GM19468 (cell line): ENCODE measurements at regions not wholly inside any gene's neighbourhood (a gene's known extent, or its start where the extent isn't known, plus 50 kb on each side); places are given as distances from the start of the nearest gene placed in this dataset.
A peak's percentile ranks its signal among the peaks of the same experiment; 100 is the strongest.
"Not testable (repeated sequence)": the region's sequence is repeated elsewhere in the genome, so short reads cannot be mapped to it uniquely, and the experiment has no call there.

Experiments used
- ATAC-seq: cut with Tn5 transposase; IDR thresholded peaks from one replicate; pipeline ENCODE4 v1.9.1; 2021; ENCODE audit warnings: mild to moderate bottlenecking, moderate library complexity, moderate number of reproducible peaks; ENCODE audit not compliant: unreplicated experiment; ENCODE audit errors: extremely low read depth

- not testable (repeated sequence) for ATAC-seq
Measured at GRCh38 chr2:89786642-89787041, 1095.2 kb downstream of the RPIA start.

- not testable (repeated sequence) for ATAC-seq
Measured at GRCh38 chr2:89795530-89795929, 1104.1 kb downstream of the RPIA start.

DNA sequence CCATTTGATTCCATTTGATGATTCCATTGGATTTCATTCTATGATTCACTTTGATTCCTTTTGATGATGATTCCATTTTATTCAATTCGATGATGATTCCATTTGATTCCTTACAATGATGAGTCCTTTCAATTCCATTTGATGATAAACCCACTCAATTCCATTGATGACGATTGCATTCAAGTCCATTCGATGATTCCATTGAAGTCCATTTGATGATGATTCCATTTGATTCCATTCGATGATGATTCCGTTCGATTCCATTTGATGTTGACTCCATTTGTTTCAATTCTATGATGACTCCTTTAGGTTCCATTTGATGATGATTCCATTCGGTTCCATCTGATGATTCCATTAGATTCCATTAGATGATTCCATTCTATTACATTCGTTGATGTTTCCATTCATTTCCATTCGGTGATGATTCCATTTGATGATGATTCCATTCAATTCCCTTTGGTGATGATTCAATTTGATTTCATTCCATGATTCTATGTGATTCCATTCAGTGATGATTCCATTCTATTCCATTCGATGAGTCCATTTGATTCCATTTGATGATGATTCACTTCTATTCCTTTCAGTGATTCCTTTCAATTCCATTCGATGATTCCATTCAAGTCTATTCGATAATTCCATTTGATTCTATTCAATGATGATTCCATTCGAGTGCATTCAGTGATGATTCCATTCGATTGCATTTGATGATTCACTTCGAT, 1106.0 kb downstream of the RPIA start:
- ATAC-seq, result no peak

DNA sequence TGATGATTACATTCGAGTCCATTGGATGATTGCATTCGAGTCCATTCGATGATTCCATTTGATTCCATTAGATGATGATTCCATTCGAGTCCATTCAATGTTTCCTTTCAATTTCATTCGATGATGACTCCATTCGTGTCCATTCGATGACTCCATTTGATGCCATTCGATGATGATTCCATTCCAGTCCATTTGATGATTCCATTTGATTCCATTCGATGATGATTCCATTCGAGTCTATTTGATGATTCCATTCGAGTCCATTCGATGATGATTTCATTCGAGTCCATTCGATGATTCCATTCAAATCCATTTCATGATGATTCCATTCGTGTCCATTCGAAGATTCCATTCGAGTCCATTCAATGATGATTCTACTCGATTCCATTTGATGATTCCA, 1109.7 kb downstream of the RPIA start:
- not testable (repeated sequence) for ATAC-seq

DNA sequence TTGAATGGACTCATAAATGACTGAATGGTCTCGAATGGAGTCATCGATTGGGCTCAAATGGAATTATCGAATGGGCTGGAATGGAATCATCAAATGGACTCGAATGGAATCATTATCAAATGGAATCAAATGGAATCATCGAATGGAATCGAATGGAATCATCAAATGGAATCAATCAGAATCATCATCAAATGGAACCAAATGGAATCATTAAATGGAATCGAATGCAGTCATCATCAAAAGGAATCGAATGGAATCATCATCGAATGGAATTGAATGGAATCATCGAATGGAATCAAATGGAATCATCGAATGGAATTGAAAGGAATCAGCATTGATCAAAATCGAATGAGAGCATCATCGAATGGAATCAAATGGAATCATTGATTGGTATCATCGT, 1114.9 kb downstream of the RPIA start:
- not testable (repeated sequence) for ATAC-seq

DNA sequence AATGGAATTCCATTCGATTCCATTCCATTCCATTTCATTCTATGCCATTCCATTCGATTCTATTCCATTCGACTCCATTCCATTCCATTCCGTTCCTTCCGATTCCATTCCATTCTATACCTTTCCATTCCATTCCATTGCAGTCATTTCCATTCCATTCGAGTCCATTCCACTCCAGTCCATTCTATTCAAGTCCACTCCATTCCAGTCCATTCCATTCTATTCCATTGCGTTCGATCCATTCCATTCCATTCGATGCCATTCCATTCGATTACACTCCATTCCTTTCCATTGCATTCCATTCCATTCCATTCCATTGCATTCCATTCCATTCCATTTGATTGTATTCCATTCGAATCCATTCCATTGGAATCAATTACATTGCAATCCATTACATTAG, 1119.8 kb downstream of the RPIA start:
- no peak for ATAC-seq

DNA sequence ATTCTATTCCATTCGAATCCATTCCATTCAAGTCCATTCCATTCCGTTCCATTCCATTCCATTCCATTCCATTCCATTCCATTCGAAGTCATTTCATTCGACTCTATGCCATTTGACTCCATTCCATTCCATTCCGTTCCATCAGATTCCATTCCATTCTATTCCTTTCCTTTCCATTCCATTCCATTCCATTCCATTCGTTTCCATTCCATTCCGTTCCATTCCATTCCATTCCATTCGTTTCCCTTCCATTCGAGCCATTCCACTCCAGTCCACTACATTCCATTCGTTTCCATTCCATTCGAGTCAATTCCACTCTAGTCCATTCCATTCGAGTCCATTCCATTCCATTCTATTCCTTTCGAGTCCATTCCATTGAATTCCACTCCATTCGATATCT, 1120.4 kb downstream of the RPIA start:
- not testable (repeated sequence) for ATAC-seq

- ATAC-seq, result not testable (repeated sequence)
Measured at GRCh38 chr2:89814359-89814758, 1122.9 kb downstream of the RPIA start.

DNA sequence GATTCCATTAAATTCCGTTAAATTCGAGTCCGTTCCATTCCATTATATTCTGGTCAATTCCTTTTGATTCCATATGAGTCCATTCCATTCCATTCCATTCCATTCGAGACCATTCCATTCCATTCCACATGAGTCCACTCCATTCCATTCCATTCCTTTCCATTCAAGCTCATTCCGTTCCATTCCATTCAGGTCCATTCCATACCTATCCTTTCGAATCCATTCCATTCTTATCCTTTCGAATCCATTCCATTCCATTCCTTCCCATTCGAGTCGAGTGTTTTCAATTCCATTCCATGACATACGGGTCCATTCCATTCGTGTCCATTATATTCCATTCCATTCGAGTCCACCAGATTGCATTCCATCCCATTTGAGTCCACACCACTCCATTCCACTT, 1127.4 kb downstream of the RPIA start:
- ATAC-seq, result no peak

DNA sequence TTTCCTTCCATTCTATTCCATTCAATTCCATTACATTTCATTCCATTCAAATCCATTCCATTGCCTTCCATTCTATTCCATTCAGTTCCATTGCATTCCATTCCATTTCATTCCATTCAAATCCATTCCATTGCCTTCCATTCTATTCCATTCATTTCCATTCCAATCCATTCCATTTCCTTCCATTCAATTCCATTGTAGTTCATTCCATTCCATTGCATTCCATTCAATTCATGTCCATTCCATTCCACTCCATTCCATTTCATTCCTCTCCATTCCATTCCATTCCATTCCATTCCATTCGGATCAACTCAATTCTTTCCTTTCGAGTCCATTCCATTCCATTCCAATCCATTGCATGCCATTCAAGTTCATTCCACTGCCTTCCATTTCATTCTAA, 1128.3 kb downstream of the RPIA start:
- no peak for ATAC-seq

DNA sequence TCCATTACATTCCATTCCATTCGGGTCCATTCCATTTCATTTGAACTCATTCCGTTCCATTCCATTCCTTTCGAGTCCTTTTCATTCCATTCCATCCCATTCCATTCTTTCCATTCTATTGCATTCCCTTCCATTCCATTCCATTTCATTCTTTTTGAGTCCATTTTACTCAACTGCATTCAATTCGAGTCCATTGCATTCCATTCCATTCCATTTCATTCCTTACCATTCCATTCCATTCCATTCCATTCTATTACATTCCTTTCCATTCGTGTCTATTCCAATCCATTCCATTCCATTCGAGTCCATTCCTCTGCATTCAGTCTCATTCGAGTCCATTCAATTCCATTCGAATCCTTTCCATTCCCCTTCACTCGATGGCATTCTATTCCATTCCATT, 1128.8 kb downstream of the RPIA start:
- no peak for ATAC-seq

DNA sequence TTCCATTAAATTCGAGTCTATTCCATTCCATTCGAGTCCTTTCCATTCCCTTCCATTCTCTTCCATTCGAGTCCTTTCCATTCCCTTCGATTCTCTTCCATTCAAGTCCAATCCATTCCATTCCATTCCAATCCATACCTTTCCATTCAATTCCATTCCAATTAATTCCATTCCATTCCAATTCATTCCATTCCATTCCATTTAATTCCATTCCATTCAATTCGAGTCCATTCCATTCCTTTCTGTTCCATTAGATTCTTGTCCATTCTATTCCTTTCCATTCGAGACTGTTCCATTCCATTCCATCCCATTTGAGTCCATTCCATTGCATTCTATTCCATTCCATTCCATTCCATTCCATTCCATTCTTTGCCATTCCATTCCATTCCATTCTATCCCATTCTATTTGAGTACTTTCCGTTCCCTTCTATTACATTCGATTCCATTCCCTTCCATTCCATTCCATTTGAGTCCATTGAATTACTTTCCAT, 1130.0 kb downstream of the RPIA start:
- no peak for ATAC-seq

DNA sequence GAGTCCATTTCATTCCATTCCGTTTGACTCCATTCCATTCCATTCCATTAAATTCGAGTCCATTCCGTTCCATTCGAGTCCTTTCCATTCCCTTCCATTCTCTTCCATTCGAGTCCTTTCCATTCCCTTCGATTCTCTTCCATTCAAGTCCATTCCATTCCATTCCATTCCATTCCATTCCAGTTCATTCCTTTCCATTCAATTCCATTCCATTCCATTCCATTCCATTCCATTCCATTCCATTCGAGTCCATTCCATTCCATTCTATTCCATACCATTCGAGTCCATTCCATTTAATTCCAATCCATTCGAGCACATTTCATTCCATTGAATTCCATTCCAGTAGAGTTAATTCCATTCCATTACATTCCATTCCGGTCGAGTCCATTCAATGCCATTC, 1130.9 kb downstream of the RPIA start:
- not testable (repeated sequence) for ATAC-seq

DNA sequence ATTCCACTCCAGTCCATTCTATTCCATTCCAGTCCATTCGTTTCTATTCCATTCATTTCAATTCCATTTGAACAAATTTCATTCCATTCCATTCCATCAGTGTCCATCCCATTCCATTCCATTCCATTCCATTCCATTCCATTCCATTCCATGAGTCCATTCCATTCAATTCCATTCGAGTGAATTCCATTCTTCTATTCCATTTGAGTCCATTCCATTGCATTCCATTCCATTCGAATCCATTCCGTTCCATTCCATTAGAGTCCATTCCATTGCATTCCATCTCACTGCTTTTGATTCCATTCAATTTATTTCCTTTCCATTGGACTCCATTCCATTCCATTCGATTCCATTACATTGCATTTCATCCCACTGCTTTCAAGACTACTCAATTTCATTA, 1132.1 kb downstream of the RPIA start:
- ATAC-seq, result no peak

DNA sequence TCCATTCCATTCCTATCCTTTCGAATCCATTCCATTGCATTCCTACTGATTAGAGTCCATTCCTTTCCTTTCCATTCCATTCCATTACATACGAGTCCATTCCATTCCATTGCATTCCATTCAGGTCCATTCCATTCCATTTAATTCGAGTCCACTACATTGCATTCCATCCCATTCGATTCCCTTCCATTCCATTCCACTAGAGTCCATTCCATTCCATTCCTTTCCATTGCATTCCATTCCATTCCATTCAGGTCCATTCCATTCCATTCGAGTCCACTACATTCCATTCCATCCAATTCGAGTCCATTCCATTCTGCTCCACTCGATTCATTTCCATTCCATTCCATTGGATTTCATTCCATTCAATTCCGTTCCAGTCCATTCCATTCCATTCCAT, 1133.6 kb downstream of the RPIA start:
- no peak for ATAC-seq

DNA sequence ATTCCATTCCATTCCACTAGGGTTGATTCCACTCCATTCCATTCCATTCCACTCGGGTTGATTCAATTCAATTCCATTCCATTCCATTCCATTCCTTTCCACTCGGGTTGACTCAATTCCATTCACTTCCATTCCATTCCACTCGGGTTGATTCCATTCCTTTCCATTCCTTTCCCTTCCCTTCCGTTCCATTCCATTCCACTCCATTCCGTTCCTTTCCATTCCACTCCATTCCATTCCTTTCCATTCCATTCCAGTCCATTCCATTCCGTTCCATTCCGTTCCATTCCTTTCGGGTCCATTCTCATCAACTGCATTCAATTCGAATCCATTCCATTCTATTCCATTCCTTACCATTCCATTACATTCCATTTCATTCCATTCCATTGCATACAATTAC, 1135.3 kb downstream of the RPIA start:
- ATAC-seq, result not testable (repeated sequence)

GRCh38 chr2:89827829-89828228, 1136.4 kb downstream of the RPIA start:
- not testable (repeated sequence) for ATAC-seq

DNA sequence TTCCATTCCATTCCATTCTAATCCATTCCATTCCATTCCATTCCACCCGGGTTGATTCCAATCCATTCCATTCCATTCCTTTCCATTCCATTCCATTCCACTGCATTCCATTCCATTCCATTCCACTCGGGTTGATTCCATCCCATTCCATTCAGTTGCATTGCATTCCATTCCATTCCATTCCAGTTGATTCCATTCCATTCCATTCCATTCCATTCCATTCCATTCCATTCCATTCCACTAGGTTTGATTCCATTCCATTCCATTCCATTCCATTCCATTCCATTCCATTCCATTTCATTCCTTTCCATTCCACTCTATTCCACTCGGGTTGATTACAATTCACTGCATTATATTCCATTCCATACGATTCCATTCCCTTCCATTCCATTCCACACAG, 1136.9 kb downstream of the RPIA start:
- ATAC-seq, result not testable (repeated sequence)

GRCh38 chr2:89828961-89829631, 1137.6 kb downstream of the RPIA start:
- not testable (repeated sequence) for ATAC-seq

DNA sequence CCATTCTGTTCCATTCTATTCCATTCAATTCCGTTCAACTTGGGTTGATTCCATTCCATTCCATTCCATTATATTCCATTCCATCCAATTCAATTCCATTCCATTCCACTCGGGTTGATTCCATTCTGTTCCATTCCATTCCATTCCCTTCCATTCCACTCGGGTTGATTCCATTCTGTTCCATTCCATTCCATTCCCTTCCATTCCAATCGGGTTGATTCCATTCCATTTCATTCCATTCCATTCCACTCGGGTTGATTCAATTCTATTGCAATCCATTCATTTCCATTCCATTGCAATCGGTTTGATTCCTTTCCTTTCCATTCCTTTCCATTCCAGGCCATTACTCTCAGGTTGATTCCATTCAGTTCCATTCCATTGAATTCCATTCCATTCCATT, 1138.4 kb downstream of the RPIA start:
- ATAC-seq, result no peak

DNA sequence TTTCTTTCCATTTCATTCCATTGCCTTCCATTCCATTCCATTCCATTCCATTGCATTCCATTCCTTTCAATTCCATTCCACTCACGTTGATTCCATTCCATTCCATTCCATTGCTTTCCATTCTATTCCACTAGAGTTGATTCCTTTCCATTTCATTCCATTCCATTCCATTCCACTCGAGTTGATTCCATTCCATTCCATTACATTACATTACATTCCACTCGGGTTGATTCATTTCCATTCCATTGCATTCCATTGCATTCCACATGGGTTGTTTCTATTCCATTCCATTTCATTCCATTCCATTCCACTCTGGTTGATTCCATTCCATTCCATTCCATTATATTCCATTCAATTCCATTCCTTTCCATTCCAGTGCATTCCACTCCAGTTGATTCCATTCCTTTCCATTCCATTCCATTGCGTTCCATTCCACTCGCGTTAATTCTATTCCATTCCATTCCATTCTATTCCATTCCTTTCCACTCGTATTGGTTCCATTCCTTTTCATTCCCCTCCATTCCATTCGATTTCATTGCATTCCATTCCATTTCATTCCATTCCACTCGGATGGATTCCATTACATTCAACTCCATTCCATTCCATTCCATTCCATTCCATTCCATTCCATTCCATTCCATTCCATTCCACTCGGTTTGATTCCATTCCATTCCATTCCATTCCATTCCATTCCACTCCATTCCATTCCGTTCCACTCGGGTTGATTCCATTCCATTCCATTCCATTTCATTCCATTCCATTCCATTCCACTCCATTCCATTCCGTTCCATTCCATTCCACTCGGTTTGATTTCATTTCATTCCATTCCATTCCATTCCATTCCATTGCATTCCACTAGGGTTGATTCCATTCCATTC, 1139.1 kb downstream of the RPIA start:
- peak; percentile 15 for ATAC-seq
